ENCODE measurements at regions not wholly inside any gene's neighbourhood (a gene's known extent, or its start where the extent isn't known, plus 50 kb on each side); places are given as distances from the start of the nearest gene placed in this dataset.
A peak's percentile ranks its signal among the peaks of the same experiment; 100 is the strongest.

GRCh38 chr3:163817015-163817414 lies 1261.3 kb downstream of the SI start:
- no peaks in the 10 kb centered on the region for H3K9me3 ChIP-seq (ENCODE audit: low read depth)
- no peak overlapping the region for H3K4me2 ChIP-seq
- no peak overlapping the region for H3K4me3 ChIP-seq
- 89% methylated on average over 6 of the region's 6 CpGs for WGBS (ENCODE audit: low lambda C conversion rate, missing lambda C conversion rate)
- TF ChIP-seq EZH2 (IDR thresholded peaks at IDR 0.05; ENCODE audit: borderline replicate concordance) (no peak), CTCF (IDR thresholded peaks at IDR 0.05; ENCODE audit: poor library complexity) (no peak), EZH2phosphoT487 (IDR thresholded peaks at IDR 0.05; ENCODE audit: low read depth, severe bottlenecking, unreplicated experiment) (no peak)
- H3K9me2 ChIP-seq (replicated peaks; ENCODE audit: insufficient read depth), result no peaks in the 10 kb centered on the region
- no peaks in the 10 kb centered on the region for H3K36me3 ChIP-seq (replicated peaks; ENCODE audit: insufficient read depth, low read depth)
- no peak overlapping the region for H3K27ac ChIP-seq
- DNase-seq (ENCODE audit: low spot score), result no peak
- H2AFZ ChIP-seq, result no peak overlapping the region
- no peaks in the 10 kb centered on the region for H3K27me3 ChIP-seq
- no peaks in the 10 kb centered on the region for H4K20me1 ChIP-seq (ENCODE audit: insufficient read depth, poor library complexity, severe bottlenecking)
- H3K4me1 ChIP-seq (ENCODE audit: insufficient read depth), result no peaks in the 10 kb centered on the region
- no peaks in the 10 kb centered on the region for H3K79me2 ChIP-seq

GRCh38 chr3:163813935-163814334 lies 1264.4 kb downstream of the SI start:
- no peak for TF ChIP-seq CTCF (IDR thresholded peaks at IDR 0.05; ENCODE audit: poor library complexity)
- no peak for TF ChIP-seq EZH2phosphoT487 (IDR thresholded peaks at IDR 0.05; ENCODE audit: low read depth, severe bottlenecking, unreplicated experiment)
- no peak for TF ChIP-seq EZH2 (IDR thresholded peaks at IDR 0.05; ENCODE audit: borderline replicate concordance)
- Histone ChIP-seq H3K4me2 (no peak overlapping the region), H4K20me1 (ENCODE audit: insufficient read depth, poor library complexity, severe bottlenecking) (no peaks in the 10 kb centered on the region), H3K9me2 (replicated peaks; ENCODE audit: insufficient read depth) (no peaks in the 10 kb centered on the region), H2AFZ (no peak overlapping the region), H3K36me3 (replicated peaks; ENCODE audit: insufficient read depth, low read depth) (no peaks in the 10 kb centered on the region), H3K4me3 (no peak overlapping the region), H3K4me1 (ENCODE audit: insufficient read depth) (no peaks in the 10 kb centered on the region), H3K9me3 (ENCODE audit: low read depth) (no peaks in the 10 kb centered on the region), H3K27me3 (no peaks in the 10 kb centered on the region), H3K27ac (no peak overlapping the region), H3K79me2 (no peaks in the 10 kb centered on the region)
- DNase-seq (ENCODE audit: low spot score), result no peak

GRCh38 chr3:163812006-163812405 lies 1266.3 kb downstream of the SI start:
- H3K4me2 ChIP-seq, result no peak overlapping the region
- H3K4me3 ChIP-seq, result no peak overlapping the region
- no peaks in the 10 kb centered on the region for H3K79me2 ChIP-seq
- TF ChIP-seq CTCF (IDR thresholded peaks at IDR 0.05; ENCODE audit: poor library complexity) (no peak), EZH2phosphoT487 (IDR thresholded peaks at IDR 0.05; ENCODE audit: low read depth, severe bottlenecking, unreplicated experiment) (no peak), EZH2 (IDR thresholded peaks at IDR 0.05; ENCODE audit: borderline replicate concordance) (no peak)
- 84% methylated on average over 3 of the region's 3 CpGs for WGBS (ENCODE audit: low lambda C conversion rate, missing lambda C conversion rate)
- no peaks in the 10 kb centered on the region for H3K36me3 ChIP-seq (replicated peaks; ENCODE audit: insufficient read depth, low read depth)
- no peaks in the 10 kb centered on the region for H3K9me3 ChIP-seq (ENCODE audit: low read depth)
- no peak for DNase-seq (ENCODE audit: low spot score)
- no peak overlapping the region for H2AFZ ChIP-seq
- no peaks in the 10 kb centered on the region for H3K4me1 ChIP-seq (ENCODE audit: insufficient read depth)
- H3K27ac ChIP-seq, result no peak overlapping the region
- no peaks in the 10 kb centered on the region for H3K27me3 ChIP-seq
- no peaks in the 10 kb centered on the region for H4K20me1 ChIP-seq (ENCODE audit: insufficient read depth, poor library complexity, severe bottlenecking)
- no peaks in the 10 kb centered on the region for H3K9me2 ChIP-seq (replicated peaks; ENCODE audit: insufficient read depth)

GRCh38 chr3:163809540-163809993 lies 1268.7 kb downstream of the SI start:
- H3K27me3 ChIP-seq, result no peaks in the 10 kb centered on the region
- DNase-seq (ENCODE audit: low spot score), result no peak
- H4K20me1 ChIP-seq (ENCODE audit: insufficient read depth, poor library complexity, severe bottlenecking), result no peaks in the 10 kb centered on the region
- H3K9me2 ChIP-seq (replicated peaks; ENCODE audit: insufficient read depth), result no peaks in the 10 kb centered on the region
- no peak overlapping the region for H3K4me2 ChIP-seq
- no peaks in the 10 kb centered on the region for H3K36me3 ChIP-seq (replicated peaks; ENCODE audit: insufficient read depth, low read depth)
- WGBS (ENCODE audit: low lambda C conversion rate, missing lambda C conversion rate), result 39% methylated on average over 4 of the region's 4 CpGs
- no peak overlapping the region for H3K4me3 ChIP-seq
- H2AFZ ChIP-seq, result peak overlapping the region; percentile 19
- H3K9me3 ChIP-seq (ENCODE audit: low read depth), result no peaks in the 10 kb centered on the region
- H3K4me1 ChIP-seq (ENCODE audit: insufficient read depth), result no peaks in the 10 kb centered on the region
- no peaks in the 10 kb centered on the region for H3K79me2 ChIP-seq
- no peak for TF ChIP-seq EZH2phosphoT487 (IDR thresholded peaks at IDR 0.05; ENCODE audit: low read depth, severe bottlenecking, unreplicated experiment)
- TF ChIP-seq EZH2 (IDR thresholded peaks at IDR 0.05; ENCODE audit: borderline replicate concordance), result no peak
- TF ChIP-seq CTCF (IDR thresholded peaks at IDR 0.05; ENCODE audit: poor library complexity), result no peak
- H3K27ac ChIP-seq, result no peak overlapping the region

All from hepatocyte (in vitro differentiated cells).